ENCODE measurements at regions not wholly inside any gene's neighbourhood (a gene's known extent, or its start where the extent isn't known, plus 50 kb on each side); places are given as distances from the start of the nearest gene placed in this dataset.
A peak's percentile ranks its signal among the peaks of the same experiment; 100 is the strongest.

GRCh38 chr1:38129473-38129872 is 82.9 kb upstream of the POU3F1 start:
- Mint-ChIP-seq H3K36me3 (no peaks in the 10 kb centered on the region), H3K27me3 (peaks cover 21% of the 10 kb centered on the region in 2 donors), H3K27ac (no peak overlapping the region), H3K9me3 (no peaks in the 10 kb centered on the region), H3K4me1 (ENCODE audit: low read depth in 2 of 2) (no peaks in the 10 kb centered on the region), H3K4me3 (no peak overlapping the region)
- peak; percentile 42 for DNase-seq (ENCODE audit: low spot score)
- ATAC-seq: no peak

- ATAC-seq: no peak
- Mint-ChIP-seq H3K9me3 (no peaks in the 10 kb centered on the region), H3K36me3 (no peaks in the 10 kb centered on the region)
Measured at GRCh38 chr1:38128926-38129453, 82.4 kb upstream of the POU3F1 start.

GRCh38 chr1:38128511-38128910 is 81.9 kb upstream of the POU3F1 start:
- Mint-ChIP-seq H3K4me3 (no peak overlapping the region), H3K27ac (no peak overlapping the region), H3K4me1 (ENCODE audit: low read depth in 2 of 2) (no peaks in the 10 kb centered on the region), H3K9me3 (no peaks in the 10 kb centered on the region), H3K27me3 (peaks cover 21 to 25% of the 10 kb centered on the region in 2 donors), H3K36me3 (no peaks in the 10 kb centered on the region)
- ATAC-seq (no peak), DNase-seq (ENCODE audit: low spot score) (no peak)

More at GRCh38 chr1:38128926-38129453, 82.4 kb upstream of the POU3F1 start:
- Mint-ChIP-seq H3K27me3 (peaks cover 21 to 25% of the 10 kb centered on the region in 2 donors), H3K4me1 (ENCODE audit: low read depth in 2 of 2) (no peaks in the 10 kb centered on the region), H3K27ac (no peak overlapping the region), H3K4me3 (no peak overlapping the region)
- DNase-seq (ENCODE audit: low spot score): no peak

- Mint-ChIP-seq H3K9me3 (no peaks in the 10 kb centered on the region), H3K36me3 (no peaks in the 10 kb centered on the region), H3K4me3 (no peak overlapping the region), H3K4me1 (ENCODE audit: low read depth in 2 of 2) (no peaks in the 10 kb centered on the region), H3K27me3 (peaks cover 19 to 25% of the 10 kb centered on the region in 2 donors), H3K27ac (no peak overlapping the region)
- ATAC-seq (no peak), DNase-seq (ENCODE audit: low spot score) (no peak)
Measured at GRCh38 chr1:38127428-38127827, 80.8 kb upstream of the POU3F1 start.

- H3K4me1 Mint-ChIP-seq (ENCODE audit: low read depth in 2 of 2): no peaks in the 10 kb centered on the region
- ATAC-seq (no peak), DNase-seq (ENCODE audit: low spot score) (no peak)
- H3K27ac Mint-ChIP-seq: no peak overlapping the region
- H3K4me3 Mint-ChIP-seq: no peak overlapping the region
- peaks cover 15 to 23% of the 10 kb centered on the region in 2 donors for H3K27me3 Mint-ChIP-seq
- no peaks in the 10 kb centered on the region for H3K9me3 Mint-ChIP-seq
- no peaks in the 10 kb centered on the region for H3K36me3 Mint-ChIP-seq
Measured at GRCh38 chr1:38126970-38127369, 80.4 kb upstream of the POU3F1 start.

GRCh38 chr1:38125837-38126520 is 79.4 kb upstream of the POU3F1 start:
- Mint-ChIP-seq H3K4me3 (no peak overlapping the region), H3K36me3 (no peaks in the 10 kb centered on the region), H3K9me3 (no peaks in the 10 kb centered on the region), H3K27ac (no peak overlapping the region), H3K27me3 (peaks cover 7 to 13% of the 10 kb centered on the region in 2 donors), H3K4me1 (ENCODE audit: low read depth in 2 of 2) (no peaks in the 10 kb centered on the region)
- DNase-seq (ENCODE audit: low spot score) (no peak), ATAC-seq (no peak)

GRCh38 chr1:38125016-38125415 is 78.4 kb upstream of the POU3F1 start:
- H3K27me3 Mint-ChIP-seq: peaks cover 3 to 7% of the 10 kb centered on the region in 2 donors
- DNase-seq (ENCODE audit: low spot score): no peak
- no peaks in the 10 kb centered on the region for H3K4me1 Mint-ChIP-seq (ENCODE audit: low read depth in 2 of 2)

GRCh38 chr1:38123356-38124135 is 77.0 kb upstream of the POU3F1 start:
- ATAC-seq (no peak), DNase-seq (ENCODE audit: low spot score) (no peak)
- no peak overlapping the region for H3K27ac Mint-ChIP-seq
- no peak overlapping the region for H3K4me3 Mint-ChIP-seq
- H3K36me3 Mint-ChIP-seq: no peaks in the 10 kb centered on the region
- no peaks in the 10 kb centered on the region for H3K4me1 Mint-ChIP-seq (ENCODE audit: low read depth in 2 of 2)
- no peaks in the 10 kb centered on the region for H3K9me3 Mint-ChIP-seq
- H3K27me3 Mint-ChIP-seq: peaks cover 0 to 7% of the 10 kb centered on the region in 2 donors

More at GRCh38 chr1:38125016-38125415, 78.4 kb upstream of the POU3F1 start:
- Mint-ChIP-seq H3K36me3 (no peaks in the 10 kb centered on the region), H3K9me3 (no peaks in the 10 kb centered on the region), H3K4me3 (no peak overlapping the region), H3K27ac (no peak overlapping the region)
- ATAC-seq: no peak

- Mint-ChIP-seq H3K9me3 (no peaks in the 10 kb centered on the region), H3K4me3 (no peak overlapping the region), H3K36me3 (no peaks in the 10 kb centered on the region), H3K27me3 (peaks cover 0 to 7% of the 10 kb centered on the region in 2 donors), H3K27ac (no peak overlapping the region), H3K4me1 (ENCODE audit: low read depth in 2 of 2) (peaks cover 0 to under 1% of the 10 kb centered on the region in 2 donors)
- ATAC-seq: no peak
- DNase-seq (ENCODE audit: low spot score): no peak
Measured at GRCh38 chr1:38121231-38121680, 74.7 kb upstream of the POU3F1 start.

- H3K9me3 Mint-ChIP-seq: no peaks in the 10 kb centered on the region
- peaks cover 0 to 4% of the 10 kb centered on the region in 2 donors for H3K4me1 Mint-ChIP-seq (ENCODE audit: low read depth in 2 of 2)
- H3K36me3 Mint-ChIP-seq: no peaks in the 10 kb centered on the region
- peaks cover 0 to 7% of the 10 kb centered on the region in 2 donors for H3K27me3 Mint-ChIP-seq
- ATAC-seq: no peak
- no peak overlapping the region for H3K4me3 Mint-ChIP-seq
- H3K27ac Mint-ChIP-seq: no peak overlapping the region
- no peak for DNase-seq (ENCODE audit: low spot score)
Measured at GRCh38 chr1:38120552-38121230, 74.1 kb upstream of the POU3F1 start.

- DNase-seq (ENCODE audit: low spot score) (peak; percentile 45), ATAC-seq (no peak)
- no peaks in the 10 kb centered on the region for H3K27me3 Mint-ChIP-seq
- H3K9me3 Mint-ChIP-seq: no peaks in the 10 kb centered on the region
- H3K4me1 Mint-ChIP-seq (ENCODE audit: low read depth in 2 of 2): peaks cover 0 to 12% of the 10 kb centered on the region in 2 donors
- no peak overlapping the region for H3K27ac Mint-ChIP-seq
- H3K36me3 Mint-ChIP-seq: no peaks in the 10 kb centered on the region
- no peak overlapping the region for H3K4me3 Mint-ChIP-seq
Measured at GRCh38 chr1:38118976-38119375, 72.4 kb upstream of the POU3F1 start.

GRCh38 chr1:38117444-38117887 is 70.9 kb upstream of the POU3F1 start:
- Mint-ChIP-seq H3K27ac (no peak overlapping the region), H3K4me3 (no peak overlapping the region), H3K4me1 (ENCODE audit: low read depth in 2 of 2) (peaks cover 0 to 14% of the 10 kb centered on the region in 2 donors), H3K36me3 (no peaks in the 10 kb centered on the region), H3K9me3 (no peaks in the 10 kb centered on the region), H3K27me3 (no peaks in the 10 kb centered on the region)
- peak; percentile 28 for DNase-seq (ENCODE audit: low spot score)
- ATAC-seq: no peak

- peaks cover 0 to 14% of the 10 kb centered on the region in 2 donors for H3K4me1 Mint-ChIP-seq (ENCODE audit: low read depth in 2 of 2)
- ATAC-seq: no peak
- no peaks in the 10 kb centered on the region for H3K9me3 Mint-ChIP-seq
- no peaks in the 10 kb centered on the region for H3K36me3 Mint-ChIP-seq
- H3K27ac Mint-ChIP-seq: no peak overlapping the region
- peaks cover 0 to 11% of the 10 kb centered on the region in 2 donors for H3K27me3 Mint-ChIP-seq
- no peak overlapping the region for H3K4me3 Mint-ChIP-seq
- DNase-seq (ENCODE audit: low spot score): peak; percentile 56
Measured at GRCh38 chr1:38115682-38116202, 69.1 kb upstream of the POU3F1 start.
